DOHH2 (cell line): ENCODE measurements at regions not wholly inside any gene's neighbourhood (a gene's known extent, or its start where the extent isn't known, plus 50 kb on each side); places are given as distances from the start of the nearest gene placed in this dataset.
A peak's percentile ranks its signal among the peaks of the same experiment; 100 is the strongest.

Experiments used
- H3F3A ChIP-seq: fragments of 200-600 bp; sonication (generic), shearing (Covaris generic); 2 replicates; pipeline ENCODE4 v1.6.0; 2016; ENCODE audit warnings: antibody characterized with exemption, mild to moderate bottlenecking; ENCODE audit not compliant: control insufficient read depth, insufficient read depth
- H3K27ac ChIP-seq: fragments of 200-600 bp; sonication (generic); 2 replicates; pipeline ENCODE4 v1.5.1; 2014; ENCODE audit warnings: low read depth, mild to moderate bottlenecking, low read length, moderate library complexity
- H3K27me3 ChIP-seq: fragments of 200-600 bp; sonication (generic); 2 replicates; pipeline ENCODE4 v1.6.1; 2014; ENCODE audit warnings: mild to moderate bottlenecking, low read length, mixed read lengths; ENCODE audit not compliant: control insufficient read depth
- H3K36me3 ChIP-seq: fragments of 200-600 bp; sonication (generic); 2 replicates; pipeline ENCODE4 v1.6.1; 2014; ENCODE audit warnings: mild to moderate bottlenecking, low read length, moderate library complexity, mixed read lengths; ENCODE audit not compliant: control insufficient read depth
- H3K4me1 ChIP-seq: fragments of 200-600 bp; sonication (generic); 2 replicates; pipeline ENCODE4 v1.6.1; 2014; ENCODE audit warnings: mild to moderate bottlenecking, low read length, mixed read lengths; ENCODE audit not compliant: control insufficient read depth
- H3K4me2 ChIP-seq: fragments of 200-600 bp; sonication (generic); 2 replicates; pipeline ENCODE4 v1.6.0; 2014; ENCODE audit warnings: mild to moderate bottlenecking, low read length, moderate library complexity
- H3K4me3 ChIP-seq: fragments of 200-600 bp; sonication (generic); 2 replicates; pipeline ENCODE4 v1.5.1; 2014; ENCODE audit warnings: mild to moderate bottlenecking, low read length, mixed read lengths
- H3K79me2 ChIP-seq: fragments of 200-600 bp; sonication (generic); 2 replicates; pipeline ENCODE4 v1.6.1; 2014; ENCODE audit warnings: mild to moderate bottlenecking, low read length, mixed read lengths; ENCODE audit not compliant: control insufficient read depth
- H3K9me2 ChIP-seq: fragments of 200-600 bp; sonication (generic); replicated peaks from 2 replicates; pipeline ENCODE4 v1.6.1; 2014; ENCODE audit warnings: mild to moderate bottlenecking, low read length, mixed read lengths; ENCODE audit not compliant: control insufficient read depth
- H3K9me3 ChIP-seq: fragments of 200-600 bp; sonication (generic); 2 replicates; pipeline ENCODE4 v1.6.1; 2014; ENCODE audit warnings: antibody characterized with exemption, low read length, mixed read lengths; ENCODE audit not compliant: control insufficient read depth, insufficient read depth
- H4K20me1 ChIP-seq: fragments of 200-600 bp; sonication (generic); 2 replicates; pipeline ENCODE4 v1.6.0; 2014; ENCODE audit warnings: low read depth, mild to moderate bottlenecking, antibody characterized with exemption, low read length, moderate library complexity; ENCODE audit not compliant: control insufficient read depth, insufficient read depth
- EZH2phosphoT487 ChIP-seq: fragments of 200-600 bp; sonication (generic); IDR thresholded peaks from 2 replicates; pipeline ENCODE4 v1.6.1; 2017; ENCODE audit warnings: borderline replicate concordance, mild to moderate bottlenecking, antibody characterized with exemption, low read length, moderate library complexity, mixed read lengths
- TF ChIP-seq, protein P1 (sequence below): fragments of 200-600 bp; sonication (generic); IDR thresholded peaks from one replicate; pipeline ENCODE4 v1.5.1; 2014; ENCODE audit warnings: antibody characterized with exemption, mild to moderate bottlenecking, low read depth, low read length; ENCODE audit not compliant: poor library complexity, severe bottlenecking

DNA sequence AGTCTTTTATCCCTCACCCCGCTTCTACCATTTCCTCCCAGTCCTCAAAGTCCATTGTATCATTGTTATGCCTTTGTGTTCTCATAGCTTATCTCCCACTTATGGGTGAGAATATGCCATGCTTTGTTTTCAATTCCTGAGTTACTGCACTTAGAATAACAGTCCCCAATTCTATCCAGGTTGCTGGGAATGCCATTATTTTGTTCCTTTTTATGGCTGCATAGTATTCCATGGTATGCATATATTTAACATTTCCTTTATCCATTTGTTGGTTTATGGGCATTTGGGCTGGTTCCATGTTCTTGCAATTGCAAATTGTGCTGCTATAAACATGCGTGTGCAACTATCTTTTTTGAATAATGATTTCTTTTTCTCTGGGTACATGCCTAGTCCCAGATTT, 114.9 kb downstream of the VPREB1 start:
- Histone ChIP-seq H3F3A (peaks cover 22% of the 10 kb centered on the region), H3K4me2 (no peak overlapping the region), H3K4me1 (peaks cover 66% of the 10 kb centered on the region), H3K27me3 (no peaks in the 10 kb centered on the region), H3K4me3 (no peak overlapping the region), H3K79me2 (no peaks in the 10 kb centered on the region), H3K36me3 (no peaks in the 10 kb centered on the region), H3K9me2 (no peaks in the 10 kb centered on the region), H3K9me3 (no peaks in the 10 kb centered on the region), H4K20me1 (no peaks in the 10 kb centered on the region), H3K27ac (no peak overlapping the region)
- no peak for TF ChIP-seq EZH2phosphoT487
- TF ChIP-seq, protein P1, sequence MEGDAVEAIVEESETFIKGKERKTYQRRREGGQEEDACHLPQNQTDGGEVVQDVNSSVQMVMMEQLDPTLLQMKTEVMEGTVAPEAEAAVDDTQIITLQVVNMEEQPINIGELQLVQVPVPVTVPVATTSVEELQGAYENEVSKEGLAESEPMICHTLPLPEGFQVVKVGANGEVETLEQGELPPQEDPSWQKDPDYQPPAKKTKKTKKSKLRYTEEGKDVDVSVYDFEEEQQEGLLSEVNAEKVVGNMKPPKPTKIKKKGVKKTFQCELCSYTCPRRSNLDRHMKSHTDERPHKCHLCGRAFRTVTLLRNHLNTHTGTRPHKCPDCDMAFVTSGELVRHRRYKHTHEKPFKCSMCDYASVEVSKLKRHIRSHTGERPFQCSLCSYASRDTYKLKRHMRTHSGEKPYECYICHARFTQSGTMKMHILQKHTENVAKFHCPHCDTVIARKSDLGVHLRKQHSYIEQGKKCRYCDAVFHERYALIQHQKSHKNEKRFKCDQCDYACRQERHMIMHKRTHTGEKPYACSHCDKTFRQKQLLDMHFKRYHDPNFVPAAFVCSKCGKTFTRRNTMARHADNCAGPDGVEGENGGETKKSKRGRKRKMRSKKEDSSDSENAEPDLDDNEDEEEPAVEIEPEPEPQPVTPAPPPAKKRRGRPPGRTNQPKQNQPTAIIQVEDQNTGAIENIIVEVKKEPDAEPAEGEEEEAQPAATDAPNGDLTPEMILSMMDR, result no peak

DNA sequence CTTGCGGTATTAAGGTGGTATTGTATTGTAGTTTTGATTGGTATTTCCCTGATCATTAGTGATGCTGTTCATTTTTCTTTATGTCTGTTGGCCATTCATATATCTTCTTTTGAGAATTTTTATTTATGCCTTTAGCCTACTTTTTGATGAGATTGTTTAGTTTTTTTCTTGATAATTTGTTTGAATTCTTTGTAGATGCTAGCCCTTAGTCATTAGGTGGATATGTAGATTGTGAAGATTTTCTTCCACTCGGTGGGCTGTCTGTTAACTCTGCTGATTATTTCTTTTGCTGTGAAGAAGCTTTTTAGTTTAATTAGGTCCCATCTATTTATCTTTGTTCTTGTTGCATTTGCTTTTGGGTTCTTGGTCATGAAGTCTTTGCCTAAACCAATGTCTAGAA, 115.4 kb downstream of the VPREB1 start:
- no peaks in the 10 kb centered on the region for H3K79me2 ChIP-seq
- no peak overlapping the region for H3K4me2 ChIP-seq
- no peaks in the 10 kb centered on the region for H3K27me3 ChIP-seq
- TF ChIP-seq, protein P1, result no peak
- no peak for TF ChIP-seq EZH2phosphoT487
- no peak overlapping the region for H3K4me3 ChIP-seq
- no peaks in the 10 kb centered on the region for H3K9me3 ChIP-seq
- no peaks in the 10 kb centered on the region for H3K9me2 ChIP-seq
- H3F3A ChIP-seq, result peaks cover 26% of the 10 kb centered on the region
- no peak overlapping the region for H3K27ac ChIP-seq
- H3K36me3 ChIP-seq, result no peaks in the 10 kb centered on the region
- no peaks in the 10 kb centered on the region for H4K20me1 ChIP-seq
- peaks cover 66% of the 10 kb centered on the region for H3K4me1 ChIP-seq

DNA sequence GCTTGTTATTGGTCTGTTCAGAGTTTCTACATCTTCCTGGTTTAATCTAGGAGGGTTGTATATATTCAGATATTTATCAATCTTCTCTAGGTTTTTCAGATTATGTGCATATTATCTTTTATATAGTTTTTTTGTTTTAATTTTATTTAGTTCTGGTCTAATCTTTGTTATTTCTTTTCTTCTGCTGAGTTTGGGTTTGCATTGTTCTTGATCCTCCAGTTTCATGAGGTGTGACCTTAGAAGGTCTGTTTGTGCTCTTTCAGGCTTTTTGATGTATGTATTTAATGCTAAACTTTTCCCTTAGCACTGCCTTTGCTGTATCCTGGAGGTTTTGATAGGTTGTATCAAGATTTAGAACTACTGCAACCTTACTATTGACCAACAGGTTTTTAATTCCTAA, 117.7 kb downstream of the VPREB1 start:
- Histone ChIP-seq H3K36me3 (peaks cover 4% of the 10 kb centered on the region; the same call in 1 of the 2 replicates), H3K27ac (no peak overlapping the region), H3K9me3 (no peaks in the 10 kb centered on the region), H3K4me1 (peaks cover 66% of the 10 kb centered on the region), H3K79me2 (no peaks in the 10 kb centered on the region), H3K4me3 (no peak overlapping the region), H4K20me1 (no peaks in the 10 kb centered on the region), H3K27me3 (no peaks in the 10 kb centered on the region), H3K4me2 (peak overlapping the region; percentile 46; the same call in 1 of the 2 replicates), H3K9me2 (no peaks in the 10 kb centered on the region), H3F3A (peaks cover 19% of the 10 kb centered on the region)
- no peak for TF ChIP-seq EZH2phosphoT487
- TF ChIP-seq, protein P1, result no peak

DNA sequence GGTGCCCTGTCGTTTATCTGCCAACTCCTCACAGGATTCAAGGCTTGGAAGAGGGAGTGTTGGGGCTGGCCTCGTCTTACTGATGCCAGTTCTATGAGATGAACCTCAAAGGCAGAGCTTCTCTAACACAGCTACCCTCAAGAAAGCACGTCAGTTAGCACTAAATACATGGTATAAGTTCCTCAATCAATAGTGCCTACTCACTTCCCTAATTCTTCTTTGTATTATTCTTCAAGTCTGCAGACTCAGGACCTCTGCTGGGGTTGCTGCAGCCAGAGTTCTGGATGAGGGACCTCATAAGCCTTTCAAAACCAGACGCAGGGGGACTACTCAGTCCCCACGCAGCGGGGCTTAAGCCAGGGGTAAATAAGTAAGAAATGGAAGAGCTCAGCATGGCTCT, 118.3 kb downstream of the VPREB1 start:
- Histone ChIP-seq H3K9me2 (no peaks in the 10 kb centered on the region), H3K4me1 (peaks cover 66% of the 10 kb centered on the region), H3K36me3 (peaks cover 4% of the 10 kb centered on the region; the same call in 1 of the 2 replicates), H3F3A (peaks cover 19% of the 10 kb centered on the region), H4K20me1 (no peaks in the 10 kb centered on the region), H3K9me3 (no peaks in the 10 kb centered on the region), H3K27ac (peak overlapping the region; percentile 23), H3K79me2 (no peaks in the 10 kb centered on the region), H3K4me3 (peak overlapping the region; percentile 21), H3K27me3 (no peaks in the 10 kb centered on the region), H3K4me2 (peak overlapping the region; percentile 46)
- no peak for TF ChIP-seq EZH2phosphoT487
- TF ChIP-seq, protein P1, result no peak
